NCI-H2196 treated with DMSO at 0.1 percent for 48 hours (cell line): ENCODE measurements at regions not wholly inside any gene's neighbourhood (a gene's known extent, or its start where the extent isn't known, plus 50 kb on each side); places are given as distances from the start of the nearest gene placed in this dataset.

ENCODE experiments used
- DNase-seq: peaks from one replicate; lab custom pipeline; 2025; ENCODE audit not compliant: unreplicated experiment; lab: John Stamatoyannopoulos, UW

DNA sequence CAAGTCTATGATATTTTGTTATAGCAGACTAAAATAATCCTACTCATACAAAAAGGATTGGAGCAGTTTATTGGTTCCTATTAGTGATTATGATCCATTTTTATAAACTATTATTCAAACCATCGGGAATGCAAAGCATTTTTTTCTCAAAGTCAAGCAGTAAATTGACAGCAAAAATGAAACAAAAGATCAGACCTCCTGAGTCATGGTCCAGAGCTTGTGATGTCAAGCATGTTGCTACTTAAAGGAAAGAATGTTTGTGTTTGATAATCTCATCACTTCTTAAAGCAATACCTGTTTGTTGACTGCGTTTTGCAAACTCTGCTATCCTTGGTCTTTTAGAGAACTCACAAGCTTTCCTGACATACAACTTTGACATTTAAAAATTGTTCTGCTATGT is 204.4 kb downstream of the SAMD5 start:
- DNase-seq = no peak

DNA sequence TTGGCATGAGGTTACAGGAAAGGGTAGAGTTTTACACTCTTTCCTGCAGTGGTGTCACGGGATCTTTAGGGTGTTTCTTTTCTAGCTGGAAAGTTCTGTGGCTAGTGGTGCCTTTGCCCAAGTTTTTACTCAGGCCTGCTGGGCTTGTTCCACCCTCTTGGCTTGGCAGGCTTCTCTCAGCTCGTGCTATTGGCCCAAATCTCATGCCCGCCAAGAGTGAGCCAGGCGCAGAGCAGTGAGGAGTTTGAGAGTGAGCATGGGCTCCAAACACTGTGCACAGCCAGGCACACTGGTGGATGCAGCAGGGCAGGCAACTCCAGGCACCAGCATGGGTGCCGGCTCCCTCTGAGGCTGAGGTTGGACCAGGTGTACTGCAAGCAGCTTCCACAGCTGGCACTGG is 206.5 kb downstream of the SAMD5 start:
- no peak for DNase-seq

DNA sequence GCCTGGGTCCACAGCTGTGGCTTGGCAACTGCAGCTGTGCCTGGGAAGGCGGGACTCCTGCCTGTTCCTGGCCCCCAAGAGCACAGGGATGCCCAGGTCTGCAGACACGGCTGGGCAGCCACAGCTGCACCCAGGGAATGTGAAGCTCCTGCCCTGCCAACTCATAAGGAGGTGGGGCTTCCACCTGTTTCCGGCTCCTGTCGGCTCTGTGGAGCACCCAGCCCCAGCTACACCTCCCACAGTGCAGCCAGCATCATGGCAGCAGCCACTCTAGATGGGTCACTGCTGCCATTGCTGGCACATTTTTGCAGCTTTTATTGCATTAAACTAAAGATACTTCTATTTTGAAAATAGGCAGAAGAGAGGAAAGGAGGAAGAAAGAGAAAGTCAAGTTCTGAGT is 207.9 kb downstream of the SAMD5 start:
- no peak for DNase-seq

DNA sequence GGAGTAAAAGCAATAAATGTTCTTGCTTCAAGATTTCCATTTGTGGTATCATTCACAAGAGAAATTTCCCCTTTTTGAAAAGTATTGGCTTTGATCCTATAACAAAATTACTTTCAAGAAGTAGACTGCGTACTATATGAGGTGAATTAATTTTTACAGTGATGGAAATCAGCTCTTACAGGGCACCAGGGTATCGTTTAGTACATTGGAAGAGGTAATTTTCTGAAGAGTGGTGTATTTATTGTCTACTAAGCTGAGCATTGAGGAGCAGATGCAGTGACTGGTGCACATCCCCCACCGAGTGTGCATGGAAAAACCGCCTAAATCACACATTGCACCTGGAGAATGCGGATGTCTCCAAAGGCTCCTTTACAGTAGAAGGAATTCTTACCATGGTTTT is 209.5 kb downstream of the SAMD5 start:
- no peak for DNase-seq

DNA sequence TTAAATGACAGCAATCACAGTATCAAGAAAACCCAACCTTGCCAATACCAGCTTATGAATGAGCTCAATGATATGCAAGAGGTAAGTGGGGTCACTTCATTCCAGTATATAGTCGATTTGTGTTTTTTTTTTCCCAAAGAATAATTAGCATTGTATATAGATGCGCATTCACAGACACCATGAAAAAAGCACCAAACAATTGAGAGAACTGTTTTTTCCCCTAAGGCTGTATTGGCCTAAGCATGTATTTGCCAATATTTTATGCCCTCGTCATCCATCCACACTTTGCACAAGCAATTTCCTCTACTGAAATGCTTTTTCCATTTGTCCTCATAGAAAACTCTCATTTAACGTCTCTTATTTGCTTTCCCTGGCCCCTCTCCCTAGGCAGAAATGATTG is 213.7 kb downstream of the SAMD5 start:
- no peak for DNase-seq

DNA sequence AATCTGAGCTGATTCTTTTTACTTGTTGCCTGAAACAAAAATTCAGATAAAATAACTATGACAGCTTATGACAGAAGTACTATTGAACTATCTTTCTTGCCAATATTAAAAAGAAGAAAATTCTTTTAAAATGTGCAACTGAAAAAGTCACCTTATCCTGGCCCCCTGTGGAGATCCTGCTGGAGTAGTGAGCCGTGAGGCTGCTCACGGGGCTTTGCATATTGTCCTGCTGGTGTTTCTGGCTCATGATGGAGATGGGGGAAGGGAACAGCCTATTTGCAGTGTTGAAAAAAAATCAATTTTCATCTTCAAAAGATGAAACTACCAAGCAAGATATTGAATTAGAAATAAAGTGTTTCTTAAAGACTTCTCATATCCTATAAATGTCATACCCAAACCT is 216.0 kb downstream of the SAMD5 start:
- no peak for DNase-seq

DNA sequence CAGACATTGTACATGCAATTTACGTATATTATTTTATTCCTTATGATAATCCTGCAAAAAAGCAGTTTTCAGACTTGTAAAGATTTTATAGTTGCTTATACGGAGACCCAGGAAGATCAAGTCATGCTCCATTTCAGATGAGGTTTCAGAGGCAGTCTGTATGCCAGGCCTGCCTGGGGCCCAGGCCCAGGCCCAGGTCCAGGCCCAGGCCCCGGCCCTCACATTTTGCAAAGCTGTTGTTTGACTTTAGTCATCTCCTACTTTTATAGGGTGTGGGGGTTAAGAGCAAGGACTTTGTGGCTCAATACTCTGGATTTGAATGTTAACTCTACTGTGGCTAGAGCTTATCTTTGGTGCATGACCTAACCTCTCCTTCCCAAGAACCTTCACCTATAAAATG is 217.9 kb downstream of the SAMD5 start:
- no peak for DNase-seq

DNA sequence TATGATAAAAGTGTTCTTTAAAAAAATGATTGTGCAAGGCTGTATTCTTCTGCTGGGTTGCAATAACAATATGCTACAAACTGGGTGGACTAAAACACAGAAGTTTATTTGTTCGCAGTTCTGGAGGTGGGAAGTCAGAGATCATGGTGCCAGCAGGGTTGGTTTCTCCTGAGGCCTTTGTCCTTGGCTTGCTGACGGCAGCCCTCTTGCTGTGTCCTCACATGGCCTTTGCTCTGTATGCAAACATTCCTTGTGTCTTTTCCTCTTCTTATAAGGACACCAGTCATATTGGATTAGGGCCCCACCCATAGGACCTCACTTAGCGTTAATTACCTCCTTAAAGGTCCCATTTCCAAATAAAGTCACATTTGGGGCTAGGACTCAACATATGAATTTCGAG is 220.4 kb downstream of the SAMD5 start:
- no peak for DNase-seq

DNA sequence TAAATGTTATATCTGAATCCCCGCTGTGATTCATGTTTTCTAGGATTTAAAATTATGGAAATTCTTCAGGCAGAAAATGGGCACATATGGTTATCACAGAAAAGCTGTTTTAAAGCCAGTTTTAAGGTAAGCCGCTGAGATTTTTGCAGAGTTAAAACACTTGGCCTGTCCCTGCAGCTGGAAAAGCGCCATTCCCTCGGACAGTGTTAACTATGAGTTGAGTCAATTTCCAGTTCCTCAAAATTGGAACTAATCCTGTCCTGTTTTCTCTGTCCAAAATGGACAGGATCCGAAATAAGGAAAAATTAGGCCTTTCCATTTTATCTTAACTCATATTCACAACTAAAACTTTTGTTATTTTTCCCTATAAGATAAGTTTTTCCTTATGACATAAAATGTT is 225.2 kb downstream of the SAMD5 start:
- no peak for DNase-seq

DNA sequence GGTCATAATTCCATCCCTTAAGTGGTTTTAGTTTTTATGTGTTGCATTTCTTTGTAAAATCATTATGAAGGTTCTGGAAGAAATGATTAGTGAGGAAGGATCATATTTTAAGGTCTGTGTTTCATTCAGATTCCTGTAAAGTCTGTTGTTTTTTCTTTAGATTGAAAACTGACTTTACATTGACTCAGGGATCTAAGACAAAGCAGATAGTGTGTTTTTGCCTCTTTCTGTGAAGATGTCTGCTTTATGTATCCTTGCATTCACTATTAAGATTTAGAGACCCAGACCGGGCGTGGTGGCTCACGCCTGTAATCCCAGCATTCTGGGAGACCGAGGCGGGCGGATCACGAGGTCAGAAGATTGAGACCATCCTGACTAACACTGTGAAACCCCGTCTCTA is 225.7 kb downstream of the SAMD5 start:
- DNase-seq = no peak

DNA sequence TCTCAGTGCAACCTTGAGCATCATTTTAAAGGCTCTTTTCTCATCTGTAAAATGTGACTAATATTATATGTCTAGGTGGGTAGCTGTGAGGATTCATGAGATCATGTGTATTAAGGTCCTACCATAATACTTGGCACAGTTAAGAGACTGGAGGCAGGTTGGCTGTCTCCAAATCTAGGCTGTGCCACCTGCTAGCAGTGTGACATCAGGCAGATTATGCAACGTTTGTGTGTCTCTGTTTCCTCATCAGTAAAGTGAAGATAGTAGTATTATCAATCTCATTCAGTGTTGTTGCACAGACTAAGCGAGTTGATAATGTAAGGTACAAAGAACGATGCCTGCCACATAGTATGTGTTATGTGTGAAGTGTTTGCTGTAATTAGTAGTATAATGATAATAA is 227.4 kb downstream of the SAMD5 start:
- DNase-seq = no peak

DNA sequence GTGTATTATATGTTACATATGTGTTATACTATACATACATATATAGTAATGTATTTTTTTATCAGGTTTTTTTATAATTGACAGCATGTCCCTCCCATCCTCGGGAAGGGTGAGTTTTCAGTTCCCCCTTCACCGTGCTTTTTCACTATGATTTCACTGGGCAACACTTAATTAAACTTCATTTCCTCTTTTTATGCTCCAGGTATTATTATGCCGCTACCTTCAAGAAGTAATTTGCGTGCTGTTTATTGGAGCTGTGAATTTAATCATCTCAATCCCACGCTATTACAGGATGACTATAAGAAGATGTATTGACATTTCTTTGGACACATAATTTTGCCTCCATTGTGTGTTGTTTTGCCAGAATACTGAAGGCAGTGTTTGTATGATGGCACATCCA is 228.6 kb downstream of the SAMD5 start:
- DNase-seq = no peak

DNA sequence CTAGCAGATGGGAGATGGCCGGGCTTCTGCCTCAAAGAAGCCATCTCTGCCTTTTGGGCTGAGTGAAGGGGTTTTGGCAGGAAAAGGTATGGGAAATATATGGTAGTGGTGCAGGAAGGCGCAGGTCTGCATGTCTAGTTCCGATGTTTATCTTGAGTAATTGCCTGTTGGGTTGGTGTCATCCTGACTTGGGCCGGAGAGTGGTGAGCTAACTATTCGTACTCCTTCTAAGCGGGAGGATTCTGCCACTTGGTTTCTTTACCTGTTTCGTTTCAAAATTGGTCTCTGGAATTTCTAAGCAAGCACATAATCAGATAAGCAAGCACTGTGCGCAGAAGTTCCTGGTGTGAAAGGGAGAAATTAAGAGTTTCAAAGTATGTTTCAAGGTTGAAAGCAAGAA is 229.6 kb downstream of the SAMD5 start:
- DNase-seq = no peak

DNA sequence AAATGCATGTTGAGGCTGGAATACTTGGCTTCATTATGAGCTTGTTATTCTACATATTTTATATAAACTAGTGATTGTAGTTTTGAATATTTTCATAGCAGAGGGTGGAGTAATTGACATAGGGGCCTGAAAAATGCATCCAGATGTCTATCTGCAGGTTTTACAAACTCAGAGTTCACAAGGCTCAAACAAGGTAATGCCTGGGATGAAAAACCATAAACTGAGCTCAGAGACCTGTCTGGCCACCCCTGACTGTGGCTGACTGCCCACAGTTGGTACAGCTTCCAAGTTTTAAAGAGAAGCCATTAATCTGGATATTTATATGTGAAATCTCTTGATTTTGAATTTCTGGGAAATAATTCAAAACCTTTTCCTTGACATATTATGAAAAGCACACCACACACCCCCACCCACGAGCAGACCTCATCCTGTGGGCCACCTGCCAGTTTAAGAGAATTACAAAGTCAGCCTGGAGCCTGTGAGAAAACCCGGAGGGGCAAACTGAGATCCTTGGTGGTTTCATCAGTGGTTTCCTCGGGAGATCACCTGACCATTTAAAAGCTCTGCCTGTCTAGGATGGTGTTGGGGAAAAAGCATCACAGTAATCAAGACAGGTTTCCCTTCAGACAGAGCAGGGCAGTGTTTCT is 230.1 kb downstream of the SAMD5 start:
- no peak for DNase-seq

DNA sequence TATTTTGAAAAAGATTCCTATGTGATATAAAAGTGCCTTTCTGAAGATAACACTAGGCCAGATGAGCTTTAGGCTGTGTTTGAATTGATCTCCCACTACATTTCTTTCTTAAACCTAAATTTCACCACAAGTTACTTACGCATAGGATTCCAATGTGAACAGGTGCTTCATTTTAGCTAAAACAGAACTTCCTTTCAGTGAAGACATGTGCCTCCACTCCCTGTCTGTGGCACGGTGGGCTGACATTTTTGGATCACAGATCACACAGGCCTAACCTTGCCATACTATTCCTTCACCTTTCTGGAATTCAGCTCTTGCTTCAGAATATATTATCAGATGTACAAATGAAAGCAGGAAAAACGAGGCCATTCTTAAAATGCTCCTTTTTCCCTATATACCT is 231.8 kb downstream of the SAMD5 start:
- no peak for DNase-seq

DNA sequence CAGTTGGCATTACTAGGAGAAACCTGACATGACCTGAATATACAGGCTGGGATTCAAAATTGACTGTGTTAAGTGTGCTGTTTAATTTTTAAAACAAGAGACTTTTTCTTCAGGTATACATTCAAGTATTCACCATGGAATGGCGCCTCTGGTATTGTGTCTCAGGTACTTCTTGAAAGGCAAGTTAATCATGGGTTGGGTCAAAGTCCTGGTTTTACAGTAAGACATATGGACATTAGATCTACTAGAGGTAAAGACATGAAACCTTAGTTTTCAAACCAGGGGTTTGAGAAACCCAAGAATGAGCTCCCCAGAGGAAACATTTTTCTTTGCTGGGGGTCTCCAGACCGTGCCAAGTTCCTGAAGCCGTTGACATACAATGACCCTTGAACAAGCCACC is 232.4 kb downstream of the SAMD5 start:
- DNase-seq = no peak

DNA sequence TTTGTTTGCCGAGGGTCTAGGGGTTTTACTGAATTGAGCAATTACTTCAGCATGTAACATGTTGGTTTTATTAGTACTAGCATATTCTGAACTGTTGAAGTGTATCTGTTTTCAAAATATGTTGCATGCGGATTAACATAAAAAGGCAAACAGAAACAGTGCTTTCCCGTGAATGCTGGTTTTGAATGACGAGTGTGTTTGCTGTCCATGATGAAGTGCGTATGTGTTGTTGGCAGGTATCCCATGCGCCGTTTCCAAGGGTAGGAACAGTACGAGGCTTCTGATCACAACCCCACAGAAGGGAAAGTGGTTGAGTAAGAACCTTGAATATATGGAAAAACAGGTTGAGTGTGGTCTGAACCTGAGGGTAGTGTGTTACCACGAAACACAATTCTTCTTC is 232.9 kb downstream of the SAMD5 start:
- no peak for DNase-seq

DNA sequence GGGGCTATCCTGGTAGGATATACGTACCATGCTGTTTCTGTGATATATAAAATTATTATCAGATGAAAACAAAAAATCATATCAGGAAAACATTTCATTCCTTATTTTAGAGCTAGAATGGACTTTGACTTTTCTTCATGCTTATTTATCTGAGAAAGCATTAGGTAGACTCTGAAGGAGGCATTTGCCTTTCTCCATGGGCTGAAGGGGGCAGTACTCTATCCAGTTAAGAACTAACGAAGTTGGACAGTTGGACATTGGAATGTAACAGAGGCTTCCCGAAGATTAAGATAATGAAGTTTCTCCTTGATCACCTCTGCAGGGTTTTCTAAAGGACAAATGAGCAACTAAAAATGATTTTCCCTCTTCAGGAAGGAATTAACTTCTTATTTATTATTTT is 233.9 kb downstream of the SAMD5 start:
- DNase-seq = no peak

DNA sequence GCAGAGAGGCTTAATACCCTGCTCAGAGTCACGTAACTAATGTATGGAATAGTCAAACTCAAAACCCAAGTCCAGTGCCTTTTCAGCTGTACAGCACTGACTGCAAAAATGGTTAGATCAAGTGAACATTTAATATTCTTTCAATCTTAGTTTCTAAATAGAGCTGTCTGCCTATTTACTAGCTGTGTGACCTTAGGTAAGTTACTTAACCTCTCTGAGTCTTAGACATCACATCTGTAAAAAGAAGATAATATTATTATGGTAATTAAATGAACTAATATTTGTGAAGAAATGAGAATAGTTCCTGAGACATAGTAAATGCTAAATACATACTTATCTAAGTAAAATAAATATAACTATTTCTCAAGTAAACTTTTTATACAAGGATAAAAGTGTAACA is 235.5 kb downstream of the SAMD5 start:
- no peak for DNase-seq

DNA sequence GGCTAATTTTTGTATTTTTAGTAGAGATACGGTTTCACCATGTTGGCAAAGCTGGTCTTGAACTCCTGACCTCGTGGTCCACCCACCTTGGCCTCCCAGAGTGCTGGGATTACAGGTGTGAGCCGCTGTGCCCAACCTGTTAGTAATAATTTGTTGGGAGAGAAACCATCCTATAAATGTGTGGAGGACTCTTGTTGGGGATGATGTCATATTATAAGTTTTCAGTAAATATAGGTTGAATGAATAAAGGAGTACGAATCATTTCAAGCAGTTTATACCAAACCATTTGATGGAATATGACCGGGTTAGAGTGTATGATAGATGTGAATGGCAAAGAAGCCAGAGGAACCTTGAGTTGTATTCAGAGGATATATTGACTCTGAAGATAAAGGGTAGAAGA is 240.8 kb downstream of the SAMD5 start:
- DNase-seq = no peak

DNA sequence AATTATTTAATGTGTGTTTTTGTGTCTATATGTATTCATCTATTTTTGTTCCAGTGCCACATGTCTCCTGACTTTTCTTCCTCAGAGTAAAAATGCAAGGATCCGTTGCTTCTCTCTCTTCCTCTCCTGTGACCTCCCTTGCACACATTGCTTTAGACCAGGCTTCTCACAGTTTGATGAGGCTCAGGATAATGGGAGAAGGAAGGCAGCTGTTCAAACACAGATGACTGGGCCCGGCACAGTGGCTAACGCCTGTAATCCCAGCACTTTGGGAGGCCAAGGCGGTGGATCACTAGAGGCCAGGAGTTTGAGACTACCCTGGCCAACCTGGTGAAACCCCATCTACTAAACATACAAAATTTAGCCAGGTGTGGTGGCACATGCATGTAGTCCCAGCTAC is 241.9 kb downstream of the SAMD5 start:
- DNase-seq = no peak

DNA sequence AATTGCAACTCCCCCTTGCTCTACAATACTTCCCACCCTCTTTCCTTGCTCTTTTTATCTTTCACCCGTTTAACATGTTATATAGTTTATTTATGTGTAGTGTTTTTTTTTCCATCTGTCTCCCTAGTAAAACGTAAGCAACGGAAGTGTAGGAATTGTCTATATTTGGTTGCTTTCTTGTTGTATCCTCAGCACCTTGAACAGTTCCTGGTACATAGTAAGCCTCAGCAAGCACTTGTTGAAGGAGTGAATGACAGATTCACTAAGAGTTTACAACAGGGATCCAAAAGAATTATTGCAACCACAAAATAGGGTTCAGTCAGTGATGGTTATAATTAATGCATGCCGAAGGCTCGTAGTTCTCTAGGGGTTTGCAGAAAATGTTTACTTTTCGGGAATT is 242.7 kb downstream of the SAMD5 start:
- no peak for DNase-seq

DNA sequence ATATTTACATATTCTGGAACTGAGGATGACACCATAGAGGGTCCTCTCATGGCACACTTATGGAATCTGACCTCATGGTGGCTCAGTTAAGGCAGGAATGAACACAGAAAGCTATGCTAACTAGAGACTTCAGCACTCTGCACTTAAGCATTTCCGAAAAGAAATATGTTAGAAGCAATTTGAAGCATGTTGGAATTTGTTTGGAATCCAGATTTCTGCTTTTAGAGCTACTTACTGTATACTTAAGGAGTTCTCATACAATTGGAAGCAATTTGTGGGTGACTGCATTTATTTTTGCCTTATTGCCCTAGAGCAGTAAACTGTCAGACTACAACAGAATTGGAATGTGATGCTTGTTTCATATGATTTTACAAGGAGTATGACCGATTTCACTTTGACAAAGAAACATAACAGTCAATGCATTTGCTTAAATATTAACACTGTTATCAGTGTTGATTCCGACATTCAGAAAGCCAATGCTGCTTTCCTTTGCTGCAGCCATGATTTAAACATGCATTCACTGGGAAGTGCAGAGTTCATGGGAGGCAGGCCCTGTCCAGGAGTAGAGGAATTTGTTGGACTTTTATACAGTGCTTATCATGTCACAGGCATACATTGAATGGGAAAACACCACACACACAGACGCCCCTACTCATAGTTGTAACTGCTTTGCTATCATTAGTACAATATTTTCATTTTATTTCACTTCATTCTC is 244.4 kb downstream of the SAMD5 start:
- DNase-seq = no peak
